Astrocyte (in vitro differentiated cells and primary cell): ENCODE measurements at regions not wholly inside any gene's neighbourhood (a gene's known extent, or its start where the extent isn't known, plus 50 kb on each side); places are given as distances from the start of the nearest gene placed in this dataset.

ENCODE experiments used
- EZH2 ChIP-seq: IDR thresholded peaks from 2 replicates; pipeline ENCODE4 v1.6.1; 2012; ENCODE audit warnings: mild to moderate bottlenecking, low read length, inconsistent platforms; ENCODE audit not compliant: insufficient read depth
- TF ChIP-seq, protein P1 (sequence below): IDR thresholded peaks from 2 replicates; pipeline ENCODE4 v1.5.1; 2011; ENCODE audit warnings: low read depth, mild to moderate bottlenecking, inconsistent platforms, low read length, moderate library complexity; ENCODE audit not compliant: insufficient read depth

DNA sequence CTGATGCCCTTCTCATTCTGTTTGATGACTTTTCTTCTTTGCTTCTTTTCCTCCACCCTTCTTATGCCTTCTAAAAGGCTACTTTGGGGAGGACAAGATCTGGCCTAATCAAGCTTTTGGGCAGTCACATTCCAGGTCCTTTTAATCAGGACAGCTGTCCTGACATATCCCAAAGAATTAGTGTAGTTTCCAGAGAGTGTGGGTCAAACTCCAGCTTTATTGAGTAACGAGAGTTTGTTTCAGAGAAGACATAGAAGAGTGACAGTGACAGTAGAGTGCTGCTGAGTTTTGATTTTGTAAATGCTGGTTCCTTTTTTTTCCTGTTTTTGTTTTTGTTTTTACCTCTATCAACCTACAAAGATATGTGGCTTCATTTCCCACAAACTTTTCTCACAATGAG lies 158.4 kb upstream of the SESN3 start:
- TF ChIP-seq, protein P1, sequence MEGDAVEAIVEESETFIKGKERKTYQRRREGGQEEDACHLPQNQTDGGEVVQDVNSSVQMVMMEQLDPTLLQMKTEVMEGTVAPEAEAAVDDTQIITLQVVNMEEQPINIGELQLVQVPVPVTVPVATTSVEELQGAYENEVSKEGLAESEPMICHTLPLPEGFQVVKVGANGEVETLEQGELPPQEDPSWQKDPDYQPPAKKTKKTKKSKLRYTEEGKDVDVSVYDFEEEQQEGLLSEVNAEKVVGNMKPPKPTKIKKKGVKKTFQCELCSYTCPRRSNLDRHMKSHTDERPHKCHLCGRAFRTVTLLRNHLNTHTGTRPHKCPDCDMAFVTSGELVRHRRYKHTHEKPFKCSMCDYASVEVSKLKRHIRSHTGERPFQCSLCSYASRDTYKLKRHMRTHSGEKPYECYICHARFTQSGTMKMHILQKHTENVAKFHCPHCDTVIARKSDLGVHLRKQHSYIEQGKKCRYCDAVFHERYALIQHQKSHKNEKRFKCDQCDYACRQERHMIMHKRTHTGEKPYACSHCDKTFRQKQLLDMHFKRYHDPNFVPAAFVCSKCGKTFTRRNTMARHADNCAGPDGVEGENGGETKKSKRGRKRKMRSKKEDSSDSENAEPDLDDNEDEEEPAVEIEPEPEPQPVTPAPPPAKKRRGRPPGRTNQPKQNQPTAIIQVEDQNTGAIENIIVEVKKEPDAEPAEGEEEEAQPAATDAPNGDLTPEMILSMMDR = no peak
- no peak for TF ChIP-seq EZH2
